ENCODE measurements at regions not wholly inside any gene's neighbourhood (a gene's known extent, or its start where the extent isn't known, plus 50 kb on each side); places are given as distances from the start of the nearest gene placed in this dataset.

DNA sequence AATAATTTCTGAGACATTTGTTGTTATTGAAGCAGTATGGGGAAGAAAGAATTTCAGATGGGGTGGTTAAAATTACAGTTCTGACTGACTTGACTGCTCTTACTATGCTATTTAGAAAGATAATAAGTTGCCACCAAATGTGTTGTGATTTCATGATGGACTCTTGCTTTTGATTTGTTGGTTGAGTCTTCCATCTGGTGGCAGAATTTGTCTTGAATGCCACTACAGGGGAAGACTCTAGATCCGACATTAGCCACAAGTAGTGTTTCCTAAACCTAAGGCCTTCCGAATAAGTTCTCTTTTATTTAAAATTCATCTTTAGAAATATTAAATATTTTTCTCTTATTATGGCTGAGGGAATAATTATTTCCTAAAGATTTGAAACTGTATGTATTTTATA, 190.9 kb upstream of the ADGRL4 start:
- 79 to 83% methylated on average over 2 of the region's 2 CpGs for WGBS, 2 donors
- H3K4me1 ChIP-seq (ENCODE audit: control insufficient read depth in 2 of 2, insufficient read depth in 2 of 2, low read length in 1 of 2) = no peaks in the 10 kb centered on the region

DNA sequence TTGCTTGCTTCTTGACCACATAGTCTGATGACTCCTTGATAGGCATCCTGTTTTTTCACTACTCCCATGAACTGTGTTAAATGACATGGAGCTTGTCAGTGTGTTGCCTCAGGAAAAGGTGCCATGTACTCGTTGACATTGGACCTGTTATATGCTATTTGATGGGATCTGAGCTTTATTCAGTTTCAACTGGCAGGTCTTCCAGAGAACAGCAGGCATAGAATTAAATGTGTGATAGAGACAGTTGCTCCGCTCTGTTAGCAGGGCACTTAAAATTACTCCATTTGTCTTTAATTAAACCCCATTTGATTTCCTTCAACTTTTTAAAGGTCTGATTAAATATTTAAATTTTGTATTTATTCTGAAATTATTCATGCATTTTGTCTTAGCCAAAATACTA, 189.7 kb upstream of the ADGRL4 start:
- no peak overlapping the region for H3K27ac ChIP-seq (ENCODE audit: low read depth in 2 of 2, low read length in 1 of 2)
- no peaks in the 10 kb centered on the region for H3K9me3 ChIP-seq (ENCODE audit: control insufficient read depth in 2 of 2, insufficient read depth in 1 of 2, low read depth in 1 of 2, low read length in 1 of 2)
- H3K4me1 ChIP-seq (ENCODE audit: control insufficient read depth in 2 of 2, insufficient read depth in 2 of 2, low read length in 1 of 2) = no peaks in the 10 kb centered on the region
- H3K27me3 ChIP-seq (ENCODE audit: control insufficient read depth in 1 of 2, insufficient read depth in 2 of 2, low read length in 2 of 2) = no peaks in the 10 kb centered on the region
- H3K36me3 ChIP-seq (ENCODE audit: control insufficient read depth in 2 of 2, insufficient read depth in 2 of 2, low read length in 1 of 2) = no peaks in the 10 kb centered on the region
- H3K4me3 ChIP-seq (ENCODE audit: low read depth in 1 of 2, low read length in 2 of 2) = no peak overlapping the region
- 78 to 81% methylated on average over 2 of the region's 2 CpGs for whole genome bisulfite sequencing, 2 donors

More for the DNA sequence above, 190.9 kb upstream of the ADGRL4 start:
- Histone ChIP-seq H3K4me3 (ENCODE audit: low read depth in 1 of 2, low read length in 2 of 2) (no peak overlapping the region), H3K36me3 (ENCODE audit: control insufficient read depth in 2 of 2, insufficient read depth in 2 of 2, low read length in 1 of 2) (no peaks in the 10 kb centered on the region), H3K27ac (ENCODE audit: low read depth in 2 of 2, low read length in 1 of 2) (no peak overlapping the region), H3K9me3 (ENCODE audit: control insufficient read depth in 2 of 2, insufficient read depth in 1 of 2, low read depth in 1 of 2, low read length in 1 of 2) (no peaks in the 10 kb centered on the region), H3K27me3 (ENCODE audit: control insufficient read depth in 1 of 2, insufficient read depth in 2 of 2, low read length in 2 of 2) (no peaks in the 10 kb centered on the region)

DNA sequence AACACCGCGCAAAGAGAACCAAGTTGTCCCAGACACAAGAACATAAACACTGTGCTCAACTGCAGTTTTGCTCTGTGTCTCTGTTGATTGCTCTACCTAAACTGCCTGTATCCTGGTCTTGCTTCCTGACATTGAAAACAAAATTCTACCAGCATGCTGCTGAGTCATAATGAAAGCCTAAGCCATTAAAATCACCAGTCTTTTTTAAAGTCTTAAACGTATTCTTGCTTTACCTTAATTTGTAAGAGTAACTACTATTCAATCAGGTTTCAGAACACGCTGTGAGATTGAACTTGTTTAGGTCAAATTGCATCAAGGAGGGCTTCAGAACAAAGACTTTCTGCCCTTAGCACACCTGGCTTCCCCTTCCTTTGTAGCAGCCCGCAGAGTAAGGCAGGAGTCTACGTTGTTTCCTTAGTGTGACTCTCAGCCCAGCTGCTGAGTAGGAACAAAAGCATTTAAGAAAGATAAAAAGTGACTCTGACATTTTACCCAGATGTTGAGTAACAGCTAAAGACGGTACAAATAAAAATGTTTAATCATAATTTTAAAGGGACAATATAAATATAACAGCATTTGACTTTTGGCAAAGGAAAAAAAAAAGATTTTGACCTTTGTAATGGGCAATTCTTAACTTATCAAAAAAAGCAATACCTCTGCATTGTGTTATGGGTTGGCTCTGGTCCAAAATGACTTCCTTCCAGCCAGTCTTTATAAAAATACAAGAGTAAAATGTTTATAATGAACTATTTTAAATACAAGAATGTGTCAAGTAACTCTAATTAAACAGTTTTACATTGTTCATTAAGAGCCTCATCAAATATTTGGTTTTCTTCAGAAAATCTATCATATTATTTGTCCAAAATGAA, 186.9 kb upstream of the ADGRL4 start:
- Histone ChIP-seq H3K9me3 (ENCODE audit: control insufficient read depth in 2 of 2, insufficient read depth in 1 of 2, low read depth in 1 of 2, low read length in 1 of 2) (no peaks in the 10 kb centered on the region), H3K4me1 (ENCODE audit: control insufficient read depth in 2 of 2, insufficient read depth in 2 of 2, low read length in 1 of 2) (no peaks in the 10 kb centered on the region), H3K36me3 (ENCODE audit: control insufficient read depth in 2 of 2, insufficient read depth in 2 of 2, low read length in 1 of 2) (no peaks in the 10 kb centered on the region), H3K4me3 (ENCODE audit: low read depth in 1 of 2, low read length in 2 of 2) (no peak overlapping the region), H3K27me3 (ENCODE audit: control insufficient read depth in 1 of 2, insufficient read depth in 2 of 2, low read length in 2 of 2) (no peaks in the 10 kb centered on the region), H3K27ac (ENCODE audit: low read depth in 2 of 2, low read length in 1 of 2) (no peak overlapping the region)
- 28 to 36% methylated on average over 7 of the region's 7 CpGs for WGBS, 2 donors

DNA sequence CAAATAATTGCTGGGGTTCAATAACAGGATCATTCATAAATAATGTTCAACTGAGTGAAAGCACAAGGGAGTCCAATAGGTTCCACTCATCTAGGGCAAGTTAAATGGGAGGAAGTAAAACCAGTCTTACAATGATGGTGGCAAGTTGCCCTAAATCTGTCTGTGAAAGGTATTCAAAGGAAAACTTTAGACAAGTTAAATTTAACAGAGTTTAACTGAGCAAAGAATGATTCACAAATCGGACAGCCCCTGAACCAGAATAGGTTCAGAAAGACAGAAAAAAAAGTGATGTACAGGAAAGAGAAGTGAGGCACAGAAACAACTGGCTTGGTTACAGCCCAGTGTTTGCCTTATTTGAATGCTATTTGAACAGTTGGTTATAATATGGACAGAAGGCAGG, 183.5 kb upstream of the ADGRL4 start:
- Histone ChIP-seq H3K36me3 (ENCODE audit: control insufficient read depth in 2 of 2, insufficient read depth in 2 of 2, low read length in 1 of 2) (no peaks in the 10 kb centered on the region), H3K27me3 (ENCODE audit: control insufficient read depth in 1 of 2, insufficient read depth in 2 of 2, low read length in 2 of 2) (no peaks in the 10 kb centered on the region), H3K27ac (ENCODE audit: low read depth in 2 of 2, low read length in 1 of 2) (no peak overlapping the region), H3K9me3 (ENCODE audit: control insufficient read depth in 2 of 2, insufficient read depth in 1 of 2, low read depth in 1 of 2, low read length in 1 of 2) (no peaks in the 10 kb centered on the region), H3K4me1 (ENCODE audit: control insufficient read depth in 2 of 2, insufficient read depth in 2 of 2, low read length in 1 of 2) (no peaks in the 10 kb centered on the region), H3K4me3 (ENCODE audit: low read depth in 1 of 2, low read length in 2 of 2) (no peak overlapping the region)
- 42 to 50% methylated on average over 1 of the region's 1 CpG for WGBS, 2 donors

DNA sequence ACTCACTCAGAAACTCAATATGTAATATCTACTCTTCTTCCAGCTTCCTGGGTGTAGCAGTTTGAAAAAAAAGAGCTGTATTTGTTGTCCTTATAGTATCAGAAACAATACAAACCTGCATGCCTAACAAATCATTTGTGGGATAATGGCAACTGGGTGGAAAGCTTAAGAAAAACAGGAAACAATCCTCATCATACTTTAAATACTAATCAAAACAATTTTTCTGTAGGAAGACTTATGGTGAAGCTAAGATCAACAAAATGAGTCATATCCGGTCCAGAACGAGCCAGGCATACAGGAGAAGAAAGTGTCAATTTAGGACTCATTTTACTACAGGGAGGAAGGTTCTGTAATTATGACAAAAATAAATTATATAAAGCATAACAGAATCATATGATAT, 181.8 kb upstream of the ADGRL4 start:
- H3K4me1 ChIP-seq (ENCODE audit: control insufficient read depth in 2 of 2, insufficient read depth in 2 of 2, low read length in 1 of 2) = no peaks in the 10 kb centered on the region
- whole genome bisulfite sequencing, 2 donors = 41 to 52% methylated on average over 2 of the region's 2 CpGs
- no peak overlapping the region for H3K4me3 ChIP-seq (ENCODE audit: low read depth in 1 of 2, low read length in 2 of 2)
- no peaks in the 10 kb centered on the region for H3K36me3 ChIP-seq (ENCODE audit: control insufficient read depth in 2 of 2, insufficient read depth in 2 of 2, low read length in 1 of 2)
- H3K27ac ChIP-seq (ENCODE audit: low read depth in 2 of 2, low read length in 1 of 2) = no peak overlapping the region
- H3K27me3 ChIP-seq (ENCODE audit: control insufficient read depth in 1 of 2, insufficient read depth in 2 of 2, low read length in 2 of 2) = no peaks in the 10 kb centered on the region
- H3K9me3 ChIP-seq (ENCODE audit: control insufficient read depth in 2 of 2, insufficient read depth in 1 of 2, low read depth in 1 of 2, low read length in 1 of 2) = no peaks in the 10 kb centered on the region

DNA sequence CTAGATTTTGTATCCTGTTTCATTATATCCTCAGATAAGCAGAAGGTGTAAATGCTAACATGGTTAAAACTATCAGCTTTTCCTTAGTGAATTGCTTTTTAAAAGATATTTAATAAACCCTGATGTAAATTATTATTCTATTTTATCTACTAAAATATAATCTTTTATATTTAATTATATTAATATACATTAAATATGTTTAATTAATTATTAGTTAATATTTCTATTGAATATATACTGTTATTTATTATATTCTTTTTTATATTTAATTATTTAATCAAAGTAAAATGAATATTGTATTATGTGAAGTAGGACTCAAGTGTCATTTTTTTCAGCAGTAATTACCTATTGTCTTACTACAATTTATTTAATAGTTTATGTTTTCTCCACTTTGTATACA, 179.7 kb upstream of the ADGRL4 start:
- Histone ChIP-seq H3K4me1 (ENCODE audit: control insufficient read depth in 2 of 2, insufficient read depth in 2 of 2, low read length in 1 of 2) (no peaks in the 10 kb centered on the region), H3K9me3 (ENCODE audit: control insufficient read depth in 2 of 2, insufficient read depth in 1 of 2, low read depth in 1 of 2, low read length in 1 of 2) (no peaks in the 10 kb centered on the region), H3K4me3 (ENCODE audit: low read depth in 1 of 2, low read length in 2 of 2) (no peak overlapping the region), H3K36me3 (ENCODE audit: control insufficient read depth in 2 of 2, insufficient read depth in 2 of 2, low read length in 1 of 2) (no peaks in the 10 kb centered on the region), H3K27me3 (ENCODE audit: control insufficient read depth in 1 of 2, insufficient read depth in 2 of 2, low read length in 2 of 2) (no peaks in the 10 kb centered on the region), H3K27ac (ENCODE audit: low read depth in 2 of 2, low read length in 1 of 2) (no peak overlapping the region)

DNA sequence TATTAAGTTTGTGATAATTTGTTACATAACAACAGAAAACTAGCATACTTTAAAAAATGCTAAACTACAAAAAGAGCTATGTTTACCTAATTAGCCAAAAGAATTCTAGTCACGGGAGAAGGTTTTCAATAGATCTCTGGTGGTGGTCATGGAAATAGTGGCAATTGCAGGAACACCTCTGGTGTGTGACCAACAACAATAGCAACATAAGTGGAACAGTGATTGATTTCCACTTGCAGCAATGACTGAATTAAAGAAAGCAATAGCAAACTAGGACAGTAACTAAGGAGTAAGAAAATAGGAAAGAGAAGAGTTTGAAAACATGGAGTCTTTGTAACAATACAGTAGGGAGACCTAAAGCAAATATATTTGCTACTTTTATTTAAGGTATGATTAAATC, 171.3 kb upstream of the ADGRL4 start:
- Histone ChIP-seq H3K36me3 (ENCODE audit: control insufficient read depth in 2 of 2, insufficient read depth in 2 of 2, low read length in 1 of 2) (no peaks in the 10 kb centered on the region), H3K9me3 (ENCODE audit: control insufficient read depth in 2 of 2, insufficient read depth in 1 of 2, low read depth in 1 of 2, low read length in 1 of 2) (no peaks in the 10 kb centered on the region), H3K27me3 (ENCODE audit: control insufficient read depth in 1 of 2, insufficient read depth in 2 of 2, low read length in 2 of 2) (no peaks in the 10 kb centered on the region), H3K4me3 (ENCODE audit: low read depth in 1 of 2, low read length in 2 of 2) (no peak overlapping the region), H3K4me1 (ENCODE audit: control insufficient read depth in 2 of 2, insufficient read depth in 2 of 2, low read length in 1 of 2) (no peaks in the 10 kb centered on the region), H3K27ac (ENCODE audit: low read depth in 2 of 2, low read length in 1 of 2) (no peak overlapping the region)
- WGBS, 2 donors = 62 to 69% methylated on average over 1 of the region's 1 CpG

DNA sequence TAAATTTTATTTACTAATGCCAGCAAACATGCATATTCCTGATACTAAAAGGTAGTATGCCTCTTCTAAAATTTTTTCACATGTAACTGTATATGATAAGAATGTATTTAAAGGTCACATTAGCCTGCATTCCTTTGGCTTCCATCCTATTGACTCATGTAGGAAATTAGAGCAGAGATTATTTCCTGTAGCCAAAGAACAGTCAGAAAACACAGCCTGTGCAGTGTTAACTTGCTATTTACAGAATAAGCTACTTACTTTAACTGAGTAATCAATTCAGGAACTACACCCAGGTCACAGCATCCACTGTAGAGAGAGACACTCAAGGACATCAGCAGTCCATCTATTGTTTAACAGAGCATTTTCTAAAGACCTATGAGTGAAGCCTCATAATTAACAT, 154.5 kb upstream of the ADGRL4 start:
- H3K27ac ChIP-seq (ENCODE audit: low read depth in 2 of 2, low read length in 1 of 2) = no peak overlapping the region
- no peaks in the 10 kb centered on the region for H3K36me3 ChIP-seq (ENCODE audit: control insufficient read depth in 2 of 2, insufficient read depth in 2 of 2, low read length in 1 of 2)
- H3K4me3 ChIP-seq (ENCODE audit: low read depth in 1 of 2, low read length in 2 of 2) = no peak overlapping the region
- no peaks in the 10 kb centered on the region for H3K4me1 ChIP-seq (ENCODE audit: control insufficient read depth in 2 of 2, insufficient read depth in 2 of 2, low read length in 1 of 2)
- H3K27me3 ChIP-seq (ENCODE audit: control insufficient read depth in 1 of 2, insufficient read depth in 2 of 2, low read length in 2 of 2) = no peaks in the 10 kb centered on the region
- H3K9me3 ChIP-seq (ENCODE audit: control insufficient read depth in 2 of 2, insufficient read depth in 1 of 2, low read depth in 1 of 2, low read length in 1 of 2) = peaks cover 2% of the 10 kb centered on the region in 2 donors

DNA sequence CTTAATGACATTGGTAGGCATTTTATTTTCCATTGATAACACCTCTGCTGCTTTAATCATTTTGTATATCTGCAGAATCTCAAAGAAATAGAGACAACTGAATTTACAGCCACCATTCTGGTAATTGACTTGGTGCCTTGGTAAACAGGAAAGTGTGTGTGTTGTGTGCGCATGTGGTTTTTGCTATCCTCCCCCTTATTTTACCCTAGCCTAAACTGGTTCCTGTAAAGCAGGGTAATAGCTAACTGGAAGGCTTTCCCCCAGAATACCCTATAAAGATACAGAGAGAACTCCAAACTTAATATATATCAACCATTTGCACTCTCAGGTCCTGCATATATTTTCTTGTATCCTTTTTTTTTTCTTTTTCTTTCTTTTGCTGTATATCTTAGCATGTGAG, 149.5 kb upstream of the ADGRL4 start:
- H3K36me3 ChIP-seq (ENCODE audit: control insufficient read depth in 2 of 2, insufficient read depth in 2 of 2, low read length in 1 of 2) = no peaks in the 10 kb centered on the region
- H3K4me1 ChIP-seq (ENCODE audit: control insufficient read depth in 2 of 2, insufficient read depth in 2 of 2, low read length in 1 of 2) = no peaks in the 10 kb centered on the region
- WGBS, 2 donors = 76 to 98% methylated on average over 1 of the region's 1 CpG
- H3K9me3 ChIP-seq (ENCODE audit: control insufficient read depth in 2 of 2, insufficient read depth in 1 of 2, low read depth in 1 of 2, low read length in 1 of 2) = no peaks in the 10 kb centered on the region
- no peak overlapping the region for H3K27ac ChIP-seq (ENCODE audit: low read depth in 2 of 2, low read length in 1 of 2)
- no peaks in the 10 kb centered on the region for H3K27me3 ChIP-seq (ENCODE audit: control insufficient read depth in 1 of 2, insufficient read depth in 2 of 2, low read length in 2 of 2)
- no peak overlapping the region for H3K4me3 ChIP-seq (ENCODE audit: low read depth in 1 of 2, low read length in 2 of 2)

DNA sequence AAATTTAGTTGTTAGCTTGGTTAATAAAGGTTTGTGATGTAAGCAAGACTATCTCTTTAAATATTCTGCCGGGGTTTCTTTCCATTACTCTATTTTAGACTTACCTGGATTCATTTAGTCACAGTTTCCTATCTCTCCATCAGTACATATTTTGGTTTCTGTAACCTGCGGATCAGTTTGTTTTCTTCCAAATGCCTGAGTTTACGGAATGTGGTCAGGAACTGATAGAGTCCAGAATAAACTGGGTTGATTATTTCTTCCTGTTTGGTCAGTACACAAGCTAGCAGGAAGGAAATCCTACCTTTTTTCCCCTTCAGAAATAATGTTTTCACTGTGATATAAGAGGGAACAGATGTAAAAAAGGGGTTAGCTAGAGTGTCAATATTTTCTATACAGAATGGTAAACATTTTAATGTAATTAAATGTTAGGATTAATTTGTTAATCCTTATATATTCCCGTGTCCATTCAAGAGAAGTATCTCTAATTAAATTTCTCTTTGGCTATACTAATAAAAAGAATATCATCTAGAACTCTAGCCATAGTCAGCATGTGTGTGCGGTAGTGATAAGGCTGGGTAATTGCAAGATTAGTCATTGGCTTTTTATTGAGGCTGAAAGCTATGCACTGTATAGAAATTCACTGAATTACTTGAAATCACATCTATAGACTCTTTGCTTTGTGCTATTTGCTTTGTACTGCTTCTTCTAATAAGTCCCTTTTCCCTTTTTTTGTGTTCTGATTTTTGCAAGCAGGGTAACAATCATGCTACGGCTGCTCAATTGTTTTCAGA, 144.7 kb upstream of the ADGRL4 start:
- Histone ChIP-seq H3K4me3 (ENCODE audit: low read depth in 1 of 2, low read length in 2 of 2) (no peak overlapping the region), H3K4me1 (ENCODE audit: control insufficient read depth in 2 of 2, insufficient read depth in 2 of 2, low read length in 1 of 2) (no peaks in the 10 kb centered on the region)
- WGBS, 2 donors = 45 to 54% methylated on average over 6 of the region's 6 CpGs

More for the DNA sequence above, 144.7 kb upstream of the ADGRL4 start:
- H3K36me3 ChIP-seq (ENCODE audit: control insufficient read depth in 2 of 2, insufficient read depth in 2 of 2, low read length in 1 of 2) = no peaks in the 10 kb centered on the region
- H3K9me3 ChIP-seq (ENCODE audit: control insufficient read depth in 2 of 2, insufficient read depth in 1 of 2, low read depth in 1 of 2, low read length in 1 of 2) = no peaks in the 10 kb centered on the region
- no peak overlapping the region for H3K27ac ChIP-seq (ENCODE audit: low read depth in 2 of 2, low read length in 1 of 2)
- H3K27me3 ChIP-seq (ENCODE audit: control insufficient read depth in 1 of 2, insufficient read depth in 2 of 2, low read length in 2 of 2) = no peaks in the 10 kb centered on the region

All from esophagus (tissue), 2 donors.